HepG2 (cell line): ENCODE measurements at regions not wholly inside any gene's neighbourhood (a gene's known extent, or its start where the extent isn't known, plus 50 kb on each side); places are given as distances from the start of the nearest gene placed in this dataset.

ENCODE experiments used
- ATAC-seq: fragments of 200-7000 bp; cut with Tn5 transposase; 3 replicates; pipeline ENCODE4 v1.9.1; 2020; ENCODE audit warnings: mild to moderate bottlenecking, moderate library complexity
- BruUV-seq: library from RNA; stranded (reverse); fragments of 400-500 nt; replicated peaks from 2 replicates; lab custom pipeline; 2021; lab: Mats Ljungman, UMichigan
- CTCF ChIA-PET: fragments of 300-600 bp; formaldehyde crosslinking; extraction: SDS; loops from one replicate; lab custom pipeline; 2021; ENCODE audit warnings: low total read pairs, inconsistent platforms, low intra/inter-chr PET ratio; lab: Yijun Ruan, JAX
- POLR2A ChIA-PET: fragments of 350-600 bp; sonication (Branson Sonifier 250); formaldehyde crosslinking; loops from one replicate; lab custom pipeline; 2020; ENCODE audit warnings: antibody characterized with exemption, inconsistent platforms; lab: Yijun Ruan, JAX
- DNase-seq: peaks from one replicate; pipeline ENCODE4 v3.0.0-alpha.2; 2015; ENCODE audit warnings: low spot score
- FAIRE-seq: peaks from 3 replicates; lab custom pipeline; 2011; peaks lifted over from hg19 to GRCh38; lab: Jason Lieb, UNC
- H2AFZ ChIP-seq: one replicate; pipeline ENCODE4 v1.6.1; 2011; ENCODE audit warnings: low read length, inconsistent platforms
- H3K27ac ChIP-seq: fragments of 300-600 bp; 3 replicates; pipeline ENCODE4 v1.8.0; 2011; ENCODE audit warnings: mixed run types, mild to moderate bottlenecking, mixed read lengths, low read length, inconsistent platforms; ENCODE audit not compliant: insufficient read depth; ENCODE audit errors: extremely low read length
- H3K27me3 ChIP-seq, 2 experiments: fragments of 200-600 bp in 1 of 2; 2 replicates in 1 of 2; 3 replicates in 1 of 2; pipeline versions ENCODE4 v1.6.0 to v1.8.0; 2011; ENCODE audit warnings: low read length in 2 of 2, mild to moderate bottlenecking in 2 of 2, moderate library complexity in 2 of 2, inconsistent platforms in 1 of 2; ENCODE audit not compliant: insufficient read depth in 2 of 2, control insufficient read depth in 1 of 2
- H3K36me3 ChIP-seq, 2 experiments: fragments of 200-600 bp in 1 of 2; replicated peaks in 1 of 2; 2 replicates in 1 of 2; 3 replicates in 1 of 2; pipeline versions ENCODE4 v1.5.1 to v1.8.0; 2011; ENCODE audit warnings: low read length in 2 of 2, inconsistent platforms in 1 of 2; ENCODE audit not compliant: insufficient read depth in 2 of 2, control insufficient read depth in 1 of 2
- H3K4me1 ChIP-seq: 2 replicates; pipeline ENCODE4 v1.5.1; 2012; ENCODE audit warnings: low read length, inconsistent platforms; ENCODE audit not compliant: insufficient read depth
- H3K4me2 ChIP-seq: 2 replicates; pipeline ENCODE4 v1.6.0; 2011; ENCODE audit warnings: low read depth, low read length, inconsistent platforms
- H3K4me3 ChIP-seq, 3 experiments: fragments of 200-600 bp in 1 of 3; sonication (generic), shearing (Covaris generic) in 1 of 3; replicated peaks in 1 of 3; 2 replicates each; pipeline ENCODE4 v1.5.1; 2011 to 2016; ENCODE audit warnings: low read length in 3 of 3, inconsistent platforms in 2 of 3, low read depth in 2 of 3, mild to moderate bottlenecking in 2 of 3, control low read depth in 1 of 3, mixed read lengths in 1 of 3; ENCODE audit not compliant: insufficient read depth in 1 of 3
- H3K79me2 ChIP-seq: one replicate; pipeline ENCODE4 v1.6.1; 2011; ENCODE audit warnings: low read length, inconsistent platforms; ENCODE audit not compliant: insufficient read depth
- H3K9ac ChIP-seq: 2 replicates; pipeline ENCODE4 v1.6.0; 2011; ENCODE audit warnings: mild to moderate bottlenecking, low read depth, low read length, inconsistent platforms; ENCODE audit not compliant: insufficient read depth
- H3K9me3 ChIP-seq: 2 replicates; pipeline ENCODE4 v1.5.1; 2012; ENCODE audit warnings: mild to moderate bottlenecking, low read length
- H4K20me1 ChIP-seq: 2 replicates; pipeline ENCODE4 v1.6.0; 2011; ENCODE audit warnings: inconsistent platforms, mild to moderate bottlenecking, low read length, moderate library complexity; ENCODE audit not compliant: insufficient read depth
- ARID5B ChIP-seq: IDR thresholded peaks from 2 replicates; pipeline ENCODE4 v1.4.0; 2020; ENCODE audit warnings: mild to moderate bottlenecking, missing genetic modification reagents
- JUNB ChIP-seq: sonication (generic); formaldehyde crosslinking; IDR thresholded peaks from 2 replicates; pipeline ENCODE4 v1.8.0; 2022; ENCODE audit warnings: missing genetic modification reagents, mild to moderate bottlenecking, borderline replicate concordance
- TMF1 ChIP-seq: sonication (generic); formaldehyde crosslinking; IDR thresholded peaks from 2 replicates; pipeline ENCODE4 v1.8.1; 2022; ENCODE audit warnings: low read depth, missing genetic modification reagents
- ZNF264 ChIP-seq: sonication (generic); formaldehyde crosslinking; IDR thresholded peaks from 2 replicates; pipeline ENCODE4 v1.4.0; 2020; ENCODE audit warnings: missing genetic modification reagents
- ZNF335 ChIP-seq: sonication (generic); formaldehyde crosslinking; IDR thresholded peaks from 2 replicates; pipeline ENCODE4 v1.4.0; 2020; ENCODE audit warnings: missing genetic modification reagents
- ZNF841 ChIP-seq: sonication (generic); formaldehyde crosslinking; IDR thresholded peaks from 2 replicates; pipeline ENCODE4 v1.8.1; 2023; ENCODE audit warnings: missing genetic modification reagents, borderline replicate concordance
- ZNF891 ChIP-seq: sonication (generic); formaldehyde crosslinking; IDR thresholded peaks from 2 replicates; pipeline ENCODE4 v1.5.0; 2020; ENCODE audit warnings: mild to moderate bottlenecking, missing genetic modification reagents
- WGBS: methylation state at CpG from one replicate; pipeline ENCODE4 v1.1.6; 2017; ENCODE audit warnings: low lambda C conversion rate; 5-methylcytosine and 5-hydroxymethylcytosine counted together
- in situ Hi-C: cut with HindIII; loops from 2 replicates; pipeline ENCODE4 v1.10.0; 2017; ENCODE audit warnings: low pct_unique_long_range_greater_than_20kb; ENCODE audit not compliant: extremely low pct_ligation_motif_present
- intact Hi-C: fragments of 100-400 bp; cut with micrococcal nuclease; formaldehyde crosslinking; loops from one replicate; pipeline ENCODE4 v1.10.0; 2022; ENCODE audit not compliant: unreplicated experiment
- TF ChIP-seq, protein P1 (sequence below): sonication (generic); formaldehyde crosslinking; IDR thresholded peaks from 2 replicates; pipeline ENCODE4 v1.4.0; 2020; ENCODE audit warnings: mild to moderate bottlenecking, missing genetic modification reagents
- TF ChIP-seq, protein P2 (sequence below): sonication (generic); formaldehyde crosslinking; IDR thresholded peaks from 2 replicates; pipeline ENCODE4 v1.5.1; 2020; ENCODE audit warnings: mild to moderate bottlenecking, missing genetic modification reagents, moderate library complexity
- TF ChIP-seq, protein P3 (sequence below): sonication (generic); formaldehyde crosslinking; IDR thresholded peaks from 2 replicates; pipeline ENCODE4 v1.9.0; 2022; ENCODE audit warnings: missing genetic modification reagents, mild to moderate bottlenecking, borderline replicate concordance

DNA sequence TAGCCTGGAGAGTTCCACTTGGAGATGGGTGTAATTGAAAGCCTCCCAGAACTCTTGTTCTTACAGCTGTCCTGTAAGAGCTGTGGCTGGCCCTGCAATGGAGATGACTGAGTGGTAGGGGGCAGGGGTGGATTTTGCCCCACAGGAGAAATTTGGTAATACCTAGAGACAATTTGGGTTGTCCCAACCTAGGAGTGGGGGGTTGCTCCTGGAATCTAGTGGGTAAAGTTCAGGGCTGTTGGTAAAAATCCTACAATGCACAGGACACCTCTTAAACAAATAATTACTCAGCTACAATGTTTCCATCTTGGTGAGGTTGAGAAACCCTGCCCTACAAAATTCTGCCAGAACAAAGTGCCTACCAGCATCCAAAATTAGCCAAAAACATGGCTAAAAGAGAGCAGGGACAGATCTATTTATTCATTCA lies 181.1 kb upstream of the SH3BP4 start (continued):
- peak; percentile 39; the same call in 1 of the 2 replicates for TF ChIP-seq ARID5B (CRISPR knock-in tag)
- TF ChIP-seq, all 625 proteins: peak for 82

- Histone ChIP-seq H3K4me2 (no peak overlapping the region), H3K4me3 (no peak overlapping the region), H3K79me2 (no peaks in the 10 kb centered on the region), H3K36me3 (no peaks in the 10 kb centered on the region), H3K9ac (no peak overlapping the region), H4K20me1 (no peaks in the 10 kb centered on the region), H3K27me3 (no peaks in the 10 kb centered on the region), H2AFZ (no peak overlapping the region), H3K9me3 (no peaks in the 10 kb centered on the region), H3K27ac (no peak overlapping the region), H3K4me1 (peaks cover 88% of the 10 kb centered on the region)
- no peak for DNase-seq
- ChIA-PET CTCF (no interaction called here), POLR2A (interaction anchor here (0.8 to 1.9 kb wide), 10 partner anchors 26 to 211 kb away, joined by 3 to 12 read pairs (median 4); no protein-coding TSS in a partner anchor)
- in situ Hi-C loops: no loop called here
- FAIRE-seq: no peak
- ATAC-seq: peak; percentile 47
- WGBS: 96% methylated on average over 11 of the region's 11 CpGs
- intact Hi-C loops: no loop called here
- BruUV-seq: no TSS peak
- TF ChIP-seq ZNF841 (CRISPR knock-in tag) (no peak), JUNB (CRISPR knock-in tag) (no peak), ZNF264 (CRISPR knock-in tag) (no peak), ZNF335 (CRISPR knock-in tag) (no peak), TMF1 (CRISPR knock-in tag) (no peak), ZNF891 (CRISPR knock-in tag) (peak; percentile 24; the same call in 1 of the 2 replicates)
- TF ChIP-seq, protein P1, sequence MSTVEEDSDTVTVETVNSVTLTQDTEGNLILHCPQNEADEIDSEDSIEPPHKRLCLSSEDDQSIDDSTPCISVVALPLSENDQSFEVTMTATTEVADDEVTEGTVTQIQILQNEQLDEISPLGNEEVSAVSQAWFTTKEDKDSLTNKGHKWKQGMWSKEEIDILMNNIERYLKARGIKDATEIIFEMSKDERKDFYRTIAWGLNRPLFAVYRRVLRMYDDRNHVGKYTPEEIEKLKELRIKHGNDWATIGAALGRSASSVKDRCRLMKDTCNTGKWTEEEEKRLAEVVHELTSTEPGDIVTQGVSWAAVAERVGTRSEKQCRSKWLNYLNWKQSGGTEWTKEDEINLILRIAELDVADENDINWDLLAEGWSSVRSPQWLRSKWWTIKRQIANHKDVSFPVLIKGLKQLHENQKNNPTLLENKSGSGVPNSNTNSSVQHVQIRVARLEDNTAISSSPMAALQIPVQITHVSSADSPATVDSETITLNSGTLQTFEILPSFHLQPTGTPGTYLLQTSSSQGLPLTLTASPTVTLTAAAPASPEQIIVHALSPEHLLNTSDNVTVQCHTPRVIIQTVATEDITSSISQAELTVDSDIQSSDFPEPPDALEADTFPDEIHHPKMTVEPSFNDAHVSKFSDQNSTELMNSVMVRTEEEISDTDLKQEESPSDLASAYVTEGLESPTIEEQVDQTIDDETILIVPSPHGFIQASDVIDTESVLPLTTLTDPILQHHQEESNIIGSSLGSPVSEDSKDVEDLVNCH (CRISPR knock-in tag): no peak
- TF ChIP-seq, protein P2, sequence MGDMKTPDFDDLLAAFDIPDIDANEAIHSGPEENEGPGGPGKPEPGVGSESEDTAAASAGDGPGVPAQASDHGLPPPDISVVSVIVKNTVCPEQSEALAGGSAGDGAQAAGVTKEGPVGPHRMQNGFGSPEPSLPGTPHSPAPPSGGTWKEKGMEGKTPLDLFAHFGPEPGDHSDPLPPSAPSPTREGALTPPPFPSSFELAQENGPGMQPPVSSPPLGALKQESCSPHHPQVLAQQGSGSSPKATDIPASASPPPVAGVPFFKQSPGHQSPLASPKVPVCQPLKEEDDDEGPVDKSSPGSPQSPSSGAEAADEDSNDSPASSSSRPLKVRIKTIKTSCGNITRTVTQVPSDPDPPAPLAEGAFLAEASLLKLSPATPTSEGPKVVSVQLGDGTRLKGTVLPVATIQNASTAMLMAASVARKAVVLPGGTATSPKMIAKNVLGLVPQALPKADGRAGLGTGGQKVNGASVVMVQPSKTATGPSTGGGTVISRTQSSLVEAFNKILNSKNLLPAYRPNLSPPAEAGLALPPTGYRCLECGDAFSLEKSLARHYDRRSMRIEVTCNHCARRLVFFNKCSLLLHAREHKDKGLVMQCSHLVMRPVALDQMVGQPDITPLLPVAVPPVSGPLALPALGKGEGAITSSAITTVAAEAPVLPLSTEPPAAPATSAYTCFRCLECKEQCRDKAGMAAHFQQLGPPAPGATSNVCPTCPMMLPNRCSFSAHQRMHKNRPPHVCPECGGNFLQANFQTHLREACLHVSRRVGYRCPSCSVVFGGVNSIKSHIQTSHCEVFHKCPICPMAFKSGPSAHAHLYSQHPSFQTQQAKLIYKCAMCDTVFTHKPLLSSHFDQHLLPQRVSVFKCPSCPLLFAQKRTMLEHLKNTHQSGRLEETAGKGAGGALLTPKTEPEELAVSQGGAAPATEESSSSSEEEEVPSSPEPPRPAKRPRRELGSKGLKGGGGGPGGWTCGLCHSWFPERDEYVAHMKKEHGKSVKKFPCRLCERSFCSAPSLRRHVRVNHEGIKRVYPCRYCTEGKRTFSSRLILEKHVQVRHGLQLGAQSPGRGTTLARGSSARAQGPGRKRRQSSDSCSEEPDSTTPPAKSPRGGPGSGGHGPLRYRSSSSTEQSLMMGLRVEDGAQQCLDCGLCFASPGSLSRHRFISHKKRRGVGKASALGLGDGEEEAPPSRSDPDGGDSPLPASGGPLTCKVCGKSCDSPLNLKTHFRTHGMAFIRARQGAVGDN (CRISPR knock-in tag): peak; percentile 63
- TF ChIP-seq, protein P3, sequence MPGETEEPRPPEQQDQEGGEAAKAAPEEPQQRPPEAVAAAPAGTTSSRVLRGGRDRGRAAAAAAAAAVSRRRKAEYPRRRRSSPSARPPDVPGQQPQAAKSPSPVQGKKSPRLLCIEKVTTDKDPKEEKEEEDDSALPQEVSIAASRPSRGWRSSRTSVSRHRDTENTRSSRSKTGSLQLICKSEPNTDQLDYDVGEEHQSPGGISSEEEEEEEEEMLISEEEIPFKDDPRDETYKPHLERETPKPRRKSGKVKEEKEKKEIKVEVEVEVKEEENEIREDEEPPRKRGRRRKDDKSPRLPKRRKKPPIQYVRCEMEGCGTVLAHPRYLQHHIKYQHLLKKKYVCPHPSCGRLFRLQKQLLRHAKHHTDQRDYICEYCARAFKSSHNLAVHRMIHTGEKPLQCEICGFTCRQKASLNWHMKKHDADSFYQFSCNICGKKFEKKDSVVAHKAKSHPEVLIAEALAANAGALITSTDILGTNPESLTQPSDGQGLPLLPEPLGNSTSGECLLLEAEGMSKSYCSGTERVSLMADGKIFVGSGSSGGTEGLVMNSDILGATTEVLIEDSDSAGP (CRISPR knock-in tag): 0 out of 2 replicates have a peak, but pooled peaks have one; percentile 3
These were observed 181.7 kb upstream of the SH3BP4 start for GRCh38 chr2:234770031-234770506.
